LNCaP clone FGC (cell line): ENCODE measurements at regions not wholly inside any gene's neighbourhood (a gene's known extent, or its start where the extent isn't known, plus 50 kb on each side); places are given as distances from the start of the nearest gene placed in this dataset.

Source experiments
- DNase-seq: peaks from one replicate; pipeline ENCODE4 v3.0.0-alpha.2; 2011; ENCODE audit warnings: low read depth
- H3K4me3 ChIP-seq: 2 replicates; pipeline ENCODE4 v1.5.1; 2011; ENCODE audit warnings: mild to moderate bottlenecking, low read depth, low read length, control low read depth
- TF ChIP-seq, protein P1 (sequence below): IDR thresholded peaks from 2 replicates; pipeline ENCODE4 v1.5.1; 2012; ENCODE audit warnings: mild to moderate bottlenecking; ENCODE audit not compliant: control insufficient read depth, insufficient read depth; ENCODE audit errors: extremely low read depth

DNA sequence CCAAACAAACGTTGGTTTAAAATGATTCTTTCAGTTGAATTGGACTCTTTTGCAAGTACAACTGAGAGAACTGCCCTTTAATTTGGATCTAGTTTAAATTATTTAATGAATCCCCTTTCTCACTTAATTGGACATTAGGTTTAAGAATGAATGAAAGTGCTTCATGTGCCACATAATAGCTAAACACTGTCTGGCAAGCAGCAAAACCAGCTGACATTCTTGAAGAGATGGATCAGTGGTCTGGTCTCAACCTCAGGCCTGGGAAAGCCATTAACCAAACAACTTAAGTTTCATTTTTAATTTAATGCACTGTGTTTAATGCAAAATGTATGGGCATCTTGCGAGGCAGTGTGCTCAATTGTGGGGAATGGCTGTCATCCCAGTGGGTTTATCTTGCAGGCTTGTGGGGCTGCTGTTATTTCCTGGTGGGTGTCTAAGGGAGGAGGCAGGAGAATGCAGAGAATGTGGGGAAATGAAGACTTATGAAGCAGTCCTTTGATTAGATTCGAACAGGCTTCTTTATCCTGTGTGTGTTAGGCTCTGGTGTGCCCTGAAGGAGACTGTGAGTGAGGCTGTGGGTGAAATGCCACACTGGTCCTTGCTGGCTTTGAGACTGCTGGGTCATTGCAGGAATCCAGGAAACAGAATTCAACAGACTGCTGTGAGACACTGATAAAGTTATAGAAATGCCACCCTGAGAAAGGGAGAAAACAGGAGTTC is 144.1 kb upstream of the PELI2 start:
- DNase-seq, result no peak
- H3K4me3 ChIP-seq, result no peak overlapping the region
- TF ChIP-seq, protein P1, sequence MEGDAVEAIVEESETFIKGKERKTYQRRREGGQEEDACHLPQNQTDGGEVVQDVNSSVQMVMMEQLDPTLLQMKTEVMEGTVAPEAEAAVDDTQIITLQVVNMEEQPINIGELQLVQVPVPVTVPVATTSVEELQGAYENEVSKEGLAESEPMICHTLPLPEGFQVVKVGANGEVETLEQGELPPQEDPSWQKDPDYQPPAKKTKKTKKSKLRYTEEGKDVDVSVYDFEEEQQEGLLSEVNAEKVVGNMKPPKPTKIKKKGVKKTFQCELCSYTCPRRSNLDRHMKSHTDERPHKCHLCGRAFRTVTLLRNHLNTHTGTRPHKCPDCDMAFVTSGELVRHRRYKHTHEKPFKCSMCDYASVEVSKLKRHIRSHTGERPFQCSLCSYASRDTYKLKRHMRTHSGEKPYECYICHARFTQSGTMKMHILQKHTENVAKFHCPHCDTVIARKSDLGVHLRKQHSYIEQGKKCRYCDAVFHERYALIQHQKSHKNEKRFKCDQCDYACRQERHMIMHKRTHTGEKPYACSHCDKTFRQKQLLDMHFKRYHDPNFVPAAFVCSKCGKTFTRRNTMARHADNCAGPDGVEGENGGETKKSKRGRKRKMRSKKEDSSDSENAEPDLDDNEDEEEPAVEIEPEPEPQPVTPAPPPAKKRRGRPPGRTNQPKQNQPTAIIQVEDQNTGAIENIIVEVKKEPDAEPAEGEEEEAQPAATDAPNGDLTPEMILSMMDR, result no peak

DNA sequence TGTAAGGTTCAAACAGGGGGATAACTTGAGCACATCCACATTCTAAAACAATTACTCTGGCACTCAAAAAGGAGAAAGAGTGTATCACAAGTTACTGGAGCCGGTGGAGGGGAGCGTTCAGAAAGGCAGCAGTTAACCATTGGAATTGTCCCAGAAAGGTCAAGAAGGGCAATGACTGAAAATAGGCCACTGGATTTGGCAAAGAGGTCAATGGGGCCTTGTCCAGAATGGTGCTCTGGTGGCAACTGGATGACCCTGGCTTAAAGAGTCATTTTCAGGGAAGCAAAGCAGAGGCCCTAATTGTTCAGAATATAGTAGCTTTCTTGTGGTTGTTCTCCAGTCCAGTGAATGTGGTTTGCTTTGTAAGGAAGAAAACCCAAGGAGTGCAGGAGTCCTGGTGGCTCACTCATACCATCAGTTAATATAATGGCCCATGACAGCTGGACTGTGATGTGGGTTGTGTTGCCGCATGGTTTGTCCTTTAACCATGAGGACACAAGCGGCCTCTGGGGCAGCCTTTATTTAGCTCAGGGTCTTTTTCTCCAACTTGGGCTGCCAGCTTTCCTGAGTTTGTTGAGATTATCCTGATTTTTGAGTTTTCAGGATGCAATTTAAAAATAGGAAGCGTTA is 142.8 kb upstream of the PELI2 start:
- DNase-seq, result no peak
- TF ChIP-seq, protein P1, result no peak
- no peak overlapping the region for H3K4me3 ChIP-seq

DNA sequence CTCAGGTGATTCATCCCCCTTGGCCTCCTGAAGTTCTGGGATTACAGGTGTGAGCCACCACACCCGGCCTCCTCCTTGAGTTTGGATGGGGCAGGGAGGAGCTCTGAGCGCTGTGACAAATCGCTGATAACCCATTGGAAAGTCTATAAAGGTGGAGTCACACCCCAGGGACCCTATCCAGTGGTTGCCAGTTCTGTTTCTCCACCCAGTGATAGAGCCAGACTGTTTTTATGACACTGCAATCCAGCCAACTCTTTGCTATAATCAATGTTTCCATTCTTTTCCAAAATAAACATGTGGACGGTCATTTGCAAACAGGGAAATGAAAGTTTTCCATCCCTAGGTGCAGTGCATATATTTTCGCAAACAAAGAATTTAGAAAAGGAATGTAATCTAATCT is 142.0 kb upstream of the PELI2 start:
- peak; percentile 81 for DNase-seq
- no peak overlapping the region for H3K4me3 ChIP-seq
- TF ChIP-seq, protein P1, result no peak

DNA sequence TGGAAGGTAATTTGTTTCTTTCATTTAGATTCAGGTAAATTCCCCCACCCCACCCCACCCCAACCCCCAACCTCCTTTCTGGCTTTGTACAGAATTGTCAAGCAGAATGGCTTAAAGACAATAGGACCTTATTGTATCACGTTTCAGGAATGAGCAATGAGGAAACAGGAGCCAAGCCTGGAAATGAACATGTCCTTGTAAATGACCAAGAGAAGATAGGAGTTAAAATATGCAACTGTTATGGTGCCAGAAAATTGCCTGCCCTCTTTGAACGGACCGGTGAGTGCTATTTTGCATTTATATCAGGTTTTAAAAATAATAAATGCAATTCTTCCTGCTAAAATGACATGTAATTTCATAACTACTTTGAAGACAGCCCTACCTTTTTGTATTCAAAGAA is 141.6 kb upstream of the PELI2 start:
- TF ChIP-seq, protein P1, result no peak
- H3K4me3 ChIP-seq, result no peak overlapping the region
- DNase-seq, result peak; percentile 68

- TF ChIP-seq, protein P1, result no peak
- DNase-seq, result no peak
- no peak overlapping the region for H3K4me3 ChIP-seq
Measured at GRCh38 chr14:55977392-55978150, 140.6 kb upstream of the PELI2 start.

DNA sequence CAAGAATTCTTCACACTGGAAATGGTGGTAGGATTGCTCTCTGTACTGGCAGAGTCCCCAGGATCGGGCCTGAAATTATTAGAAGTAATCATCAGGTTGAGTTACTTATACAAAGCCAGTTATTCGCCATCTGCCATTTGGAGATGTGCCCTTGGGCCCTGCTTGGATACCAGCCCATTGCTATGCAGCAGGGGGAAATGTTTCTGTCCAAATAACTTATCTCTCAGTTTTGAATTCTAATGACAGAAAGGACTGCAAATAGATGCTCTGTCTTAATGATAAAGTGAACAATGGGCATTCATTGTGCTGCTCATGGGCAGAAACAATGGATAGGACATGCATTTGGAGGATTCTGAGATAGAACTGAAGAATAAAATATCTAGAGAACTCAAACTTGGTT is 139.1 kb upstream of the PELI2 start:
- no peak overlapping the region for H3K4me3 ChIP-seq
- TF ChIP-seq, protein P1, result no peak
- no peak for DNase-seq

- DNase-seq, result no peak
- H3K4me3 ChIP-seq, result no peak overlapping the region
- TF ChIP-seq, protein P1, result no peak
Measured at GRCh38 chr14:55979781-55980180, 138.4 kb upstream of the PELI2 start.
